HCT116 (cell line): ENCODE measurements at regions not wholly inside any gene's neighbourhood (a gene's known extent, or its start where the extent isn't known, plus 50 kb on each side); places are given as distances from the start of the nearest gene placed in this dataset.

Experiments used
- ATAC-seq: fragments of 200-7000 bp; cut with Tn5 transposase; 2 replicates; pipeline ENCODE4 v1.9.1; 2020; ENCODE audit warnings: mild to moderate bottlenecking, moderate library complexity
- BruUV-seq: library from RNA; stranded (reverse); fragments of 400-500 nt; replicated peaks from 2 replicates; lab custom pipeline; 2021; lab: Mats Ljungman, UMichigan
- CTCF ChIA-PET: fragments of 300-600 bp; sonication (Branson Sonifier 250); formaldehyde crosslinking; loops from one replicate; lab custom pipeline; 2021; ENCODE audit warnings: antibody characterized with exemption; lab: Charles Lee
- POLR2A ChIA-PET: fragments of 300-600, 350-600 bp; sonication (Branson Sonifier 250); formaldehyde crosslinking; loops from one replicate; lab custom pipeline; 2021; ENCODE audit warnings: antibody characterized with exemption; lab: Charles Lee
- RAD21 ChIA-PET, 2 experiments: fragments of 300-600 bp; sonication (Branson Sonifier 250); formaldehyde crosslinking; loops; one replicate each; lab custom pipeline; 2023; ENCODE audit warnings: low total read pairs in 2 of 2; ENCODE audit not compliant: uncharacterized antibody in 2 of 2, unreplicated experiment in 2 of 2, low non-redundant PET in 1 of 2; lab: Charles Lee
- DNase-seq: peaks from one replicate; pipeline ENCODE4 v3.0.0-alpha.2; 2010; ENCODE audit warnings: low read depth, low spot score
- H2AFZ ChIP-seq: fragments of 200-600 bp; shearing (Covaris generic), sonication (generic); 2 replicates; pipeline ENCODE4 v1.6.1; 2017; ENCODE audit warnings: low read depth, mixed run types, mixed read lengths, antibody characterized with exemption, low read length; ENCODE audit not compliant: poor library complexity, severe bottlenecking
- H3K27ac ChIP-seq: 2 replicates; pipeline ENCODE4 v1.5.1; 2012; ENCODE audit warnings: low read depth, low read length
- H3K27me3 ChIP-seq: fragments of 200-600 bp; sonication (generic); 2 replicates; pipeline ENCODE4 v1.6.1; 2016; ENCODE audit warnings: mixed run types, low read length, mixed read lengths; ENCODE audit not compliant: insufficient read depth
- H3K36me3 ChIP-seq, 2 experiments: fragments of 200-500 bp in 1 of 2; fragments of 200-600 bp in 1 of 2; sonication (Bioruptor generic) in 1 of 2; sonication (generic) in 1 of 2; 2 replicates each; pipeline versions ENCODE4 v1.5.1 to v1.6.1; 2014 to 2016; ENCODE audit warnings: low read length in 2 of 2, inconsistent platforms in 1 of 2, mixed read lengths in 1 of 2, mixed run types in 1 of 2; ENCODE audit not compliant: insufficient read depth in 2 of 2, control insufficient read depth in 1 of 2
- H3K4me1 ChIP-seq, 2 experiments: fragments of 200-600 bp in 1 of 2; sonication (generic) in 1 of 2; 2 replicates each; pipeline versions ENCODE4 v1.5.1 to v1.6.1; 2012 to 2017; ENCODE audit warnings: low read length in 2 of 2, inconsistent platforms in 1 of 2, mild to moderate bottlenecking in 1 of 2, mixed read lengths in 1 of 2, mixed run types in 1 of 2, moderate library complexity in 1 of 2; ENCODE audit not compliant: insufficient read depth in 2 of 2, control insufficient read depth in 1 of 2
- H3K4me2 ChIP-seq: fragments of 200-600 bp; sonication (generic); 2 replicates; pipeline ENCODE4 v1.6.1; 2017; ENCODE audit warnings: mixed run types, low read length, mixed read lengths
- H3K4me3 ChIP-seq, 2 experiments: fragments of 200-600 bp in 1 of 2; sonication (generic) in 1 of 2; replicated peaks in 1 of 2; 2 replicates each; pipeline ENCODE4 v1.5.1; 2011 to 2016; ENCODE audit warnings: low read length in 2 of 2, control low read depth in 1 of 2, low read depth in 1 of 2, mild to moderate bottlenecking in 1 of 2, mixed read lengths in 1 of 2, mixed run types in 1 of 2
- H3K79me2 ChIP-seq: fragments of 200-600 bp; sonication (generic); 2 replicates; pipeline ENCODE4 v1.6.1; 2017; ENCODE audit warnings: mild to moderate bottlenecking, mixed run types, low read length, moderate library complexity, mixed read lengths; ENCODE audit not compliant: insufficient read depth
- H3K9ac ChIP-seq: fragments of 200-600 bp; sonication (generic); 2 replicates; pipeline ENCODE4 v1.6.1; 2016; ENCODE audit warnings: low read length, mixed read lengths
- H3K9me2 ChIP-seq: fragments of 200-600 bp; sonication (generic), shearing (Covaris generic); 2 replicates; pipeline ENCODE4 v1.6.1; 2017; ENCODE audit warnings: mixed run types, mild to moderate bottlenecking, moderate library complexity; ENCODE audit not compliant: insufficient read depth
- H3K9me3 ChIP-seq, 2 experiments: fragments of 200-500 bp in 1 of 2; fragments of 200-600 bp in 1 of 2; sonication (Bioruptor generic) in 1 of 2; sonication (generic) in 1 of 2; 2 replicates each; pipeline ENCODE4 v1.6.1; 2014 to 2017; ENCODE audit warnings: low read length in 2 of 2, mixed read lengths in 2 of 2, inconsistent platforms in 1 of 2, low read depth in 1 of 2, mild to moderate bottlenecking in 1 of 2, mixed run types in 1 of 2, moderate library complexity in 1 of 2; ENCODE audit not compliant: control insufficient read depth in 1 of 2, insufficient read depth in 1 of 2
- H4K20me1 ChIP-seq: fragments of 200-600 bp; sonication (generic), shearing (Covaris generic); 2 replicates; pipeline ENCODE4 v1.6.1; 2017; ENCODE audit warnings: mixed run types, mild to moderate bottlenecking, moderate library complexity; ENCODE audit not compliant: insufficient read depth
- ATF3 ChIP-seq: IDR thresholded peaks from 2 replicates; pipeline ENCODE4 v1.6.1; 2012
- CBX3 ChIP-seq: IDR thresholded peaks from 2 replicates; pipeline ENCODE4 v1.6.1; 2012; ENCODE audit warnings: low read depth
- CEBPB ChIP-seq: IDR thresholded peaks from 2 replicates; pipeline ENCODE4 v1.6.1; 2012; ENCODE audit warnings: low read depth
- CTCF ChIP-seq, 3 experiments: fragments of 200-600 bp in 1 of 3; sonication (generic) in 1 of 3; IDR thresholded peaks in 2 of 3; conservative IDR thresholded peaks in 1 of 3; 2 replicates each; pipeline ENCODE4 v1.5.1; 2012 to 2017; ENCODE audit warnings: low read depth in 2 of 3, low read length in 2 of 3, antibody characterized with exemption in 1 of 3, borderline replicate concordance in 1 of 3, control low read depth in 1 of 3, mild to moderate bottlenecking in 1 of 3, mixed read lengths in 1 of 3, mixed run types in 1 of 3, moderate library complexity in 1 of 3; ENCODE audit not compliant: insufficient read depth in 1 of 3
- ELF1 ChIP-seq: IDR thresholded peaks from 2 replicates; pipeline ENCODE4 v1.6.1; 2012; ENCODE audit warnings: low read depth, borderline replicate concordance
- EZH2 ChIP-seq: fragments of 200-600 bp; sonication (generic); IDR thresholded peaks from 2 replicates; pipeline ENCODE4 v1.6.1; 2017; ENCODE audit warnings: antibody characterized with exemption, mixed run types
- FOSL1 ChIP-seq: IDR thresholded peaks from 2 replicates; pipeline ENCODE4 v1.6.1; 2012; ENCODE audit warnings: low read depth
- JUND ChIP-seq: IDR thresholded peaks from 2 replicates; pipeline ENCODE4 v1.6.1; 2012
- POLR2A ChIP-seq: IDR thresholded peaks from 2 replicates; pipeline ENCODE4 v1.7.0; 2011; ENCODE audit warnings: borderline replicate concordance; ENCODE audit not compliant: insufficient read depth, insufficient read length; ENCODE audit errors: extremely low read depth
- POLR2AphosphoS5 ChIP-seq: IDR thresholded peaks from 2 replicates; pipeline ENCODE4 v1.6.1; 2011; ENCODE audit warnings: mild to moderate bottlenecking, low read depth, low read length, moderate library complexity
- RAD21 ChIP-seq: IDR thresholded peaks from 2 replicates; pipeline ENCODE4 v1.6.1; 2012; ENCODE audit warnings: low read depth, mild to moderate bottlenecking
- REST ChIP-seq: IDR thresholded peaks from 2 replicates; pipeline ENCODE4 v1.6.1; 2012; ENCODE audit warnings: low read depth
- SP1 ChIP-seq: IDR thresholded peaks from 2 replicates; pipeline ENCODE4 v1.6.1; 2012; ENCODE audit warnings: low read depth
- SRF ChIP-seq: IDR thresholded peaks from 2 replicates; pipeline ENCODE4 v1.6.1; 2012; ENCODE audit warnings: low read depth
- YY1 ChIP-seq: IDR thresholded peaks from 2 replicates; pipeline ENCODE4 v1.6.1; 2011; ENCODE audit warnings: low read length, low read depth, moderate library complexity, mild to moderate bottlenecking; ENCODE audit not compliant: insufficient replicate concordance; ENCODE audit errors: extremely low read depth
- ZBTB33 ChIP-seq: IDR thresholded peaks from 2 replicates; pipeline ENCODE4 v1.6.1; 2011; ENCODE audit warnings: mild to moderate bottlenecking, low read length, moderate library complexity; ENCODE audit not compliant: insufficient replicate concordance; ENCODE audit errors: extremely low read depth
- ZFX ChIP-seq: fragments of 450-650 bp; IDR thresholded peaks from 2 replicates; pipeline ENCODE4 v1.6.1; 2017
- ZNF274 ChIP-seq: fragments of 200-500 bp; sonication (Bioruptor generic); IDR thresholded peaks from 2 replicates; pipeline ENCODE4 v1.6.1; 2014; ENCODE audit warnings: mild to moderate bottlenecking, low read depth, low read length, inconsistent platforms
- intact Hi-C: fragments of 100-400 bp; cut with micrococcal nuclease; formaldehyde crosslinking; loops from 2 replicates; pipeline ENCODE4 v1.10.0; 2022

GRCh38 chr6:109299776-109300564 is 82.3 kb downstream of the CD164 start:
- Histone ChIP-seq H4K20me1 (no peaks in the 10 kb centered on the region), H3K4me1 (peaks cover 0 to 13% of the 10 kb centered on the region in 2 experiments; a peak in 1 of 4 replicates), H3K4me2 (no peak overlapping the region), H3K79me2 (no peaks in the 10 kb centered on the region), H3K36me3 (no peaks in the 10 kb centered on the region), H3K9me2 (no peaks in the 10 kb centered on the region), H3K27ac (no peak overlapping the region), H3K4me3 (no peak overlapping the region), H3K27me3 (no peaks in the 10 kb centered on the region), H2AFZ (no peak overlapping the region), H3K9me3 (no peaks in the 10 kb centered on the region), H3K9ac (no peak overlapping the region)
- BruUV-seq, result no TSS peak
- intact Hi-C loops, result no loop called here
- no peak for TF ChIP-seq ZNF274
- TF ChIP-seq SP1, result no peak
- no peak for TF ChIP-seq REST
- no peak for TF ChIP-seq ZFX
- TF ChIP-seq YY1, result no peak
- no peak for TF ChIP-seq FOSL1
- no peak for TF ChIP-seq CEBPB
- no peak for TF ChIP-seq JUND
- no peak for TF ChIP-seq CBX3
- TF ChIP-seq RAD21, result no peak
- TF ChIP-seq CTCF (IDR thresholded peaks at IDR 0.05 in 2 of 3, conservative IDR thresholded peaks at IDR 0.05 in 1 of 3; ENCODE audit: borderline replicate concordance in 1 of 3, insufficient read depth in 1 of 3, low read depth in 2 of 3, low read length in 2 of 3), result no peak
- TF ChIP-seq ELF1, result no peak
- no peak for TF ChIP-seq EZH2
- TF ChIP-seq POLR2A, result no peak
- no peak for TF ChIP-seq SRF
- TF ChIP-seq ZBTB33, result no peak
- TF ChIP-seq ATF3, result no peak
- TF ChIP-seq POLR2AphosphoS5, result no peak
- no peak for ATAC-seq
- ChIA-PET CTCF (no interaction called here), RAD21 (no interaction called here), POLR2A (no interaction called here)
- no peak for DNase-seq
